Endothelial cell of hepatic sinusoid (primary cell): ENCODE measurements at regions not wholly inside any gene's neighbourhood (a gene's known extent, or its start where the extent isn't known, plus 50 kb on each side); places are given as distances from the start of the nearest gene placed in this dataset.
"Not testable (repeated sequence)": the region's sequence is repeated elsewhere in the genome, so short reads cannot be mapped to it uniquely, and the experiment has no call there.

ENCODE experiments used
- in situ Hi-C: cut with HindIII; loops from 2 replicates; pipeline ENCODE4 v1.10.0; 2017; ENCODE audit warnings: low sequenced_read_pairs

DNA sequence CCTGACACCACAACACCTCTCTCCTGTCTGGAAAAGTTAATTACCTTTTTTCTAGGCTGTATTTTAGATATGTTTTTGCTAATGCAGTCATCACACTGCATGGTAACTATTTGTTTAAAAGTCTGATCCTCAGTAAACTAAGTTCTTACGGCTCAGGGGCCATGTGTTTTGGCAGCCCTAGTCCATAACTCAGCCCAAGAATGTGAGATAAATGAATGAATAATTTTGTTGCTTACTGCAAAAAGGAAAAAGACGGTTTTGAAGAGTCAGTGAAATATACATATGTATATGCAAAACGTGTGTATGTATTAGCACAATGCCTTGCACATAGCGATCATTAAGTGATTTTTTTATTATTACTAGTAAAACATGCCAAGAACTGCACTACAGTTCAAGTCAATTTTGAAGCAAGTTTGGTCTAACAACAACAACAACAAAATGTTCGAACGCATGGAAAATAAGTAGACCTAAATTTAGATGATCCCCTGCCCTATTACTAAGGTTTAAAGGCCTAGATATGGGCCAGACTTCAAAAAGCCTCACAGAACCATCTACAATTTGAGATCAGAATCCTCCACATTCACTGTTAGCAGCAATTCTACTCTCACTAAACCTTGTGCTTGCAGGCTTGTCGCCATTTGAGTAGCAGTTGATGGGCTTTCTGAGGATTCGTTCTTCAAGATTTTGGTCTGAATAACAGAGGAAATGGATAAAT lies 140.0 kb downstream of the NDUFA12 start:
- in situ Hi-C loops, result no loop called here

DNA sequence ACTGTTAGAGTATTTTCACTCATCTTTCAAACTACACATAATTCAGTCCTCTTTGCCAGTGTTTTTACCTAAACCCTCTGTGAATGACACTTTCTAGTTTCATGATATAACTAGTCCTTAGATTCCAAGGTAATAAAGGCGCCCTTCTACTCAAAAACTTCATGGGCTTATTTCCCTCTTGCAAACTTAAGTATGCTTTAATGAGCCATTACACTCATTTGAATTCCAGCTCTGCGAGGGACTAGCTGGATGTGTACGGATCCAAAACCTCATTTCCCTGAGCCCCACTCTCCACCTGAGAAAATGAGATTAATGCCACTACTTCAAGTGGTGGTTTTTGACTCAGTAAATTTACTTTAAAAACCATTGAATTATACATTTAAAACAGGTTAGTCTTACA lies 141.1 kb downstream of the NDUFA12 start:
- in situ Hi-C loops, result no loop called here

DNA sequence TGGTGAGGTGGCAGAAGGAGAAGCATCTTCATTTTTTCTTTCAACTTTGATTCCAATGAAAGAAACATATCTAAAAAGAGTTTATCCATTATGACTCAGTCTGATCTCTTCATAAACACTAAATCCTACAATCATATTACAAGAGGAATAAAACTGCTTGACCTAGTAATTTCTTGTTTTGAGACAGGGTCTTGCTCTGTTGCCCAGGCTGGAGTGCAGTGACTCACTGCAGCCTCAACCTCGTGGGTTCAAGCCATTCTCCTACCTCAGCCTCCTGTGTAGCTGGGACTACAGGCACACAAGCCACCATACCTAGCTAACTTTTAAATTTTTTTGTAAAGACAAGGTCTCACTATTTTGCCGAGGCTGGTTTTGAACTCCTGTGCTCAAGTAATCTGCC lies 147.2 kb downstream of the NDUFA12 start:
- in situ Hi-C loops, result no loop called here

DNA sequence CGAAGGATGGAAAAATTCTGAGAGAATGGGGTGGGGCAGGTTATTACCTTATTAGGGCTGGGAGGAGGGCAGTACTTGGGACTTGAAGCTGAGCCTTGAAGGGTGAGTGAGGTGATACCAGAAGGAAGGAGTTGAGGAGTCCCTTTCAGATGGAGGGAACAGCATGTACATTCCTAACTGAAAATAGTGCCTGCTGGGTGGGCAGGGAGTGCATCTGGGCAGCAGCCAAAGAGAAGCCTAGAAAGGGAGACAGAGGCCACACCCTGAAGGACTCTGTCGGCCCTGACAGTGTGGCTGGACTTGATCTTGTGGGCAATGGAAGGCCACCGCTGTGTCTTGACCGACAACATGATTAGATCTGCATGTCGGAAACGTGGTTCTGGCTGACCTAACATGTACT lies 147.6 kb downstream of the NDUFA12 start:
- in situ Hi-C loops, result no loop called here

DNA sequence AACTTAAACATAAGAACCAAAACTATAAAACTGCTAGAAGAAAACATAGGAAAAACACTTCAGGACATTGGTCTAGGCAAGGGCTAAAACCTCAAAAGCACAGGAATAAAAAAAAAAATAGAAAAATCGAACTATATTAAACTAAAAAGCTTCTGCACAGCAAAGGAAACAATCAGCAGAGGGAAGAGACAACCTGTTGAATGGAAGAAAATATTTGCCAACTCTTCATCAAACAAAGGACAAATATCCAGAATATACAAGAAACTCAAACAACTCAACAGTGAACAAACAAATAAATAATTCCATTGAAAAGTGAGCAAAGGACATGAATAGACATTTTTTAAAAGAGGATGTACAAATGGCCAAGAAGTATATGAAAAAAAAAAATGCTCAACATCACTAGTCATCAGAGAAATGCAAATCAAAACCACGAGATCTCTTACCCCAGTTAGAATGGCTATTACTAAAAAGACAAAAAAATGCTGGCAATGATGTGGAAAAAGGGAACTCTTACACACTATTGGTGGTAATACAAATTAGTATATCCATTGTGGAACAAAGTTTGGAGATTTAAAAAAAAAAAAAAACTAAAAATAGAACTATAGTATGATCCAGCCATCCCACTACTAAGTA lies 152.0 kb downstream of the NDUFA12 start:
- in situ Hi-C loops, result no loop called here

DNA sequence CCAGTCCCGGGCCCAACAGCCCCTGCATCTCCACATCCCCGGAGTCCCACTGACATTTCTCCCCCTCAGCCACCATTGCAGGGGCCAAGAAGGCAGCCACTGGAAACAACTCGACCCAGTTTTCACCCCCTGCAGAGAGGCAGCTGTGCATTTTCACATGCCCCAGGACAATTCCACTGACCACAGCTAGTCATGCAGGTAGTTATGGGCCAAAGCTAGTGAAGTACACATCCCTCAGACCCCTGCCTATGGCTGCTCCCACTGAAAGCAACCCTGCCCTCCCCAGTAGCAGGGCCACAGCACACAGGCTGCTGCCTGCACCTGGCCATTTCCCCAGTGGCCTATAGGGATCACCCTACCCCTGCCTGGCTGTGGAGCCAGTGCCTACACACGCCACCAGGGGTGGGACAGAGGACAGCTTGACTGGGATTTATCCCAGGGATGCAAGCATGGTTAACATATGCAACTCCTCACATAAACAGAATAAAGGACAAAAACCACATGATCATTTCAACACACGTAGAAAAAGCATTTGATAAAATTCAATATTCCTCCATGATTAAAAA lies 154.0 kb downstream of the NDUFA12 start:
- in situ Hi-C loops, result no loop called here

DNA sequence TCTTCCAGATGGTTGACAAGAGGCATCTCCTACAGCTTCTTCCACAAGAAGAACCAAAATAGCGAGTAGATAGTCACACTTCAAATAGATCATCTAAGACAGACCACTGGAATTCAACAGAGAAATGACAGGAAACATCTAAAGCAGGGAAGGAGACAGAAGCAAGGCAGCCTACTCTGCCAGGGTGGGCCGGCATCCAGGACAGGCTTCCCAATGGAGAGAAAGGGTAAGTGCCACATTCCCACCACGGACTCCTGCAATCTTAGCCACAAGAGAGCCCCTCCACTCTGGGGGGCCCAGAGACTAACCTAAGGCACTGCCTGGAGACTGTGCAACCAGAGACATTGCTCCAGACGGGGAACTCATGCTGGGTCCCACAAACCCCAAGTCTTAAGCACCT lies 154.5 kb downstream of the NDUFA12 start:
- in situ Hi-C loops, result no loop called here

DNA sequence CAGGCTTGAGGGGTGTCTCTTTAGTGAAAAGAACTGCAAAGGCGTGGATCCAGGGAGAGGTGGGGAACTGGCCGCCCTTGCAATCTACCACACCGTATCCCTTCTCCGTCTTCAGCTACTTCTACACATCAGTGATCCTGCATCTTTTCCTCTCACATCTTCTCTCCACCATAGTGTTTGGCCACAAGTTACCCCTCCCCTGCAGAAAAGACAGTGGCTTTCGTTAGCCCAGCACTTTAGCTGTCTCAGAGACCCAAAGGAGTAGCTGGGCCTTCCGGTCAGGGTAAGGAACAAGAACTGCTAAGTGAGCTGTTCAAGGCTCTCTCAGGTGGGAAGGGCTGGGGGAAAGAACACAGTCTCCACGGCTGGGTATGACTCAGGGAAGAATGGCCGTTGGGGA lies 158.4 kb downstream of the NDUFA12 start:
- in situ Hi-C loops, result no loop called here

DNA sequence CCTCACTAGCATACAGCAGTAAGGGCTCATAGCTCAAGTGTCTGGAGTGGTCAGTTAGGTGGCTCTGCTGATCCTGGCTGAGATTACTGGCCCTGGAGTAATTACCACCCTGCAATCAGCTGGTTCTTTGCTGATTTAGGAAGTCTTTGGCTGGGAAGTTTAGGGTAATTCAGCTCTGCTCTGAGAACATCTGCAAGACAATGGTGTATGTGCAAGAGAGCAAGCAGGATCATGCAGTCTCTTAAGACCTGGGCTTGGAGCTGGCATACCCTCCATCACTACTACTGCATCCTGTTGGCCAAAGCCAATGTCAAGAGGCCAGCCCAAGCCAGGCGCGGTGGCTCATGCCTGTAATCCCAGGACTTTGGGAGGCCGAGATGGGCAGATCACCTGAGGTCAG lies 159.0 kb downstream of the NDUFA12 start:
- in situ Hi-C loops, result no loop called here

DNA sequence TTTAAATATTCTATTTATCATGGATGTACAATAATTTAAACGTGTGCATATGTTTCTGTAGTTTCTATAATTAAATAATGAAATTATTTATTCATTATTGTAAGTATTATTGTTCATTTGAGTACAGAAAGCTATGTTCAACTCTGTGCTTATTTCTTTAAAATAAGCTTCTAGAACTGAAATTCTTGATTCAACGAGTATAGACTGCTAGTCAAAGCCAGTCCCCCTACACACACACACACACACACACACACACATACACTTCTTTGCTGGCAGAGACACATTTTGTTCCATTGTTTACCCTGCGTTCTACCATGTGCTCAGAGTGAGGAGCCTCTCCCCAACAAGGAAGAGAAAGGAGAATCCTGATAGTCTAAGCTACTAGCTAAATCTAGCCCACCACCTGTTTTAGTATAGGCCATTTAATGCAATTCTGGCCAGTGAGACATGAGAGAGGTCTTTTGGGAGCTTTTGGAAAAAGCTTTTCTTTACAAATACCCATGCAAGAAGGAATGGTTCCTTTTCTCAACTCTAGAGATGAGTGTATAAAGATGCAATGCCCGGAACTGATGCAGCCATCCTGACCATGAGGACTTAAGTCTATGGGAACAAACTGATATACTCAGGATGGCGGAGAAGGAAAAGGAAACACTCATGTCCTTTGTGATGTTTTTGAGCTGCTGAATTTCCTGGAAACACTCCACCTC lies 161.4 kb downstream of the NDUFA12 start:
- in situ Hi-C loops, result no loop called here

DNA sequence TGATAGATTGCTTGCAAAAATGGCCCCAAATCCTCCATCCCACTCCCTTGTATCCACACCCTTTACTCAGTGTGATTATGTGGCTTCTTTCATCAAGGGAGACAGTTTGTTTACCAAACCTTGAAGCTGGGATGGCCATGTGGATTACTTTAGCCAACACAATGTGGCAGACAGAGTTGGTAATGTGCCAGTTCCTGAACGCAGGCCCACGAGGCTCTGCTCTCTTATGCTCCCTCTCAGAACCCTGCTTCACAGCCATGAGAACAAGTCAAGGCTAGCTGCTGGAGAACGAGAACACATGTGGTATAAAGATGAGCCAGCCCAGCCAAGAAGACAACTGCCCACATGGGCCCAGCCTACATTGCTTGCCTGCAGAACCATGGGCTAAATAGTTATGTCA lies 162.3 kb downstream of the NDUFA12 start:
- in situ Hi-C loops, result no loop called here

DNA sequence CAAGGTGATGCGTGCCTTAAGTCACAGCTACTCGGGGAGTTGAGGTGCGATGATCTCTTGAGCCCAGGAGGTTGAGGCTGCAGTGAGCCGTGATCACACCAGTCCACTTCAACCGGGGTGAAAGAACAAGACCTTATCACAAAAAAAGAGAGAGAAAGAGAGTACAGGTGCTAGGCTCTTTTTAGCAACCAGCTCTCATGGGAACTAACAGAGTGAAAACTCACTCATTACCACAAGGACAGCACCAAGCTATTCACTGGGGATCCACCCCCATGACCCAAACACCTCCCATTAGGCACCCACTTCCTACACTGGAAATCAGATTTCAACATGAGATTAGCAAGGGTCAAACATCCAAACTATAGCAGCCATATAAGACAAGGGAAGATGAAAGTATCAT lies 164.2 kb downstream of the NDUFA12 start:
- in situ Hi-C loops, result no loop called here

DNA sequence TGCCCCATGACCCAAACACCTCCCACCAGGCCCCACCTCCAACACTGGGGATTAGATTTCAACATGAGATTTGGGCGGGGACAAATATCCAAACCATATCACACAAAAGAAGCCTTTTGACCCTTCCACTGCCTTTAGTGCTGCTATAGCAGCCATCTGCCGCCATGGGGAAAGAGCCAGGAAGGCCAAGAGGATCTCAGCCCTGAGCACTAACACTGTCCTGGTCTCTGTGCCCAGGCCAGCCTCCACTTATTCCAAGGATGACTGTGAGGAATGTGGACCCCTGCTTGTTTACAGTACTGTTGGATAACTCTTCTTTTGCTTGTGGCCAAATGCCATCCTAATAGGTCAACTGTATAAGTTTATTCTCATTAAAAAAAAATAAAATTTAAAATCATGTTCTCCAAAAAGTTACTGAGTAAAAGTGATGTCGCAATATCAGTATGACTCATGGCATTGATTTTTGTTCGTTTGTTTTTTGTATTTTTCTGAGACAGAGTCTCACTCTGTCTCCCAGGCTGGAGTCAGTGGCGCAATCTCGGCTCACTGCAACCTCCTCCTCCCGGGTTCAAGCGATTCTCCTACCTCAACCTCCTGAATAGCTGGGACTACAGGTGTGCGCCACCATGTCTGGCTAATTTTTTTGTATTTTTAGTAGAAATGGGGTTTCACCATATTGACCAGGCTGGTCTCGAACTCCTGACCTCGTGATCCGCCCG lies 166.4 kb downstream of the NDUFA12 start:
- in situ Hi-C loops, result not testable (repeated sequence)

DNA sequence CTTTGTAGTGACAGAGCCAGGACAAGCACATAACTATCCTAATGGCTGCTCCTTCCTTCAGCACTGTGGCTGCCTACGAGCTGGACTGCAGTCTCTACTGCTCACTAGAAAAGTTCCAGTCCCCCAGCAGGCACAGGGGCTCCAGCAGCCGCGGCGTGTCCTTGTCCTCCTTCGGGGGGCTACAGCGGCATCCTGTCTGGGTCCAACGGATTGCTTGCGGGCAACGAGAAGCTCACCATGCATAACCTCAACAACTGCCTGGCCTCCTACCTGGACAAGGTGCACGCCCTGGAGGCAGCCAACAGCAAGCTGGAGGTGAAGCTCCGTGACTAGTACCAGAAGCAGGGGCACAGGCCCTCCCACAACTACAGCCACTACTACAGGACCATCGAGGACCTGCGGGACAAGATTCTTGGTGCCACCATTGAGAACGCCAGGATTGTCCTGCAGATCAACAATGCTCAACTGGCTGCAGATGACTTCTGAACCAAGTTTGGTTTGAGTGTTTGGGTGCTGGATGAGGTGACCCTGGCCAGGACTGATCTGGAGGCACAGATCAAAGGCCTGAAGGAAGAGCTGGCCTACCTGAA lies 169.4 kb downstream of the NDUFA12 start:
- in situ Hi-C loops, result loop anchor here (5.0 kb wide), 1 partner anchor 98 kb away; no protein-coding TSS in a partner anchor

DNA sequence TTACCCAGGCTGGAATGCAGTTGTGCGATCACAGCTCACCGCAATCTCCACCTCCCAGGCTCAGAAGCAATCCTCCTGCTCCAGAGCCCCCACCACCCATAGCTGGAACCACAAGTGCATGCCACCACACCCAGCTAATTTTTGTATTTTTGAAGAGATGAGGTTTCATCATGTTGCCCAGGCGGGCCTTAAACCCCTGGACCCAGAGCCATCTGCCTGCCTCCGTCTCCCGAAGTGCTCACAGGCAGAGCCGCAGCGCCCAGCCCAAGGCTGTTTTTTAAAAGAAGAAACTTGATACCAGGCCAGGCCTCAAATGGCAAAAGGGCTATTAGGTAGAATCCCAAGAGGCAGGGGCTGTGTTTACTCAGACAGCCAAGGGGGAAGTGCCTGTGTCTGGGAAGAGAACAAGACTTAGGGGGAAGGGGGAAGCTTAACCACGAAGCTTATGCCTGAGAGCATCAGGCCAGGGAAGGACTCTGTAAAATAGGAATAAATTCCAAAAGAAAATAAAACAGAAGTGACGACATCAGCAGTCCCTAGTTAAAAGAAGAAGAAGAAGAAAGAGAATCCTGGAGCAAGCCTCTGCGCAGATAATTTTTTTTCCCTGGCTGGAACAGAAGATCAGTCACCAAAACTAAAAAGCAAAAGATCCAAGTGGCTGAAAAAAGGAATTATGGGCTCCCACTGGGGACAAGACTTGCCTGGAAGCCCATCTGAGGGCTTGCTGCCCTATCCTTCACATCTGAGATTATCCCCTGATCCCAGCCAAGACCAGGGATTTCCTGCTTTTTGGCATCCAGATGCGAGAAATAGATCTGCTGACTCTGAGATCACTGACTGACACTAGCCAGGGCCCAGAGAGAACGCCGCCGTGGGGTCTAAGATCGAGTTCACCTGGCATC lies 170.5 kb downstream of the NDUFA12 start:
- in situ Hi-C loops, result loop anchor here (5.0 kb wide), 1 partner anchor 99 kb away; no protein-coding TSS in a partner anchor

DNA sequence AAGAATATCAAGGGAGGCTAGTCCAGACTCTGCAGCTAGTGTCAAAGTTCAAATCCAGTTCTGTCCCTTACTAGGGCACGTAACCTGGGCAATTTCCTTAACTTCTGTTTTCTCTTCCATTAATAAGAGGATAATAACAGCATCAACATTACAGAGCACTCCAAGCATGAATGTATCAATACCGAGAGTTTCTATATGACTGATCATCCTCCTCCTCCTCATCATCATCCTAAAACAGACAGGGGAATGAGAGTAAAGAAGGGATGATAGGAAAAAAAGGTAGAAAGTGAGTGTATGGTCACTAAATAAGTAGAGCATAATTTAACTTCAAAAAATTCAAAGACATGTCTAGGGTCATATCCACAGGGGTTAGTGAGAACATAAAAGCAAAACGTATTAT lies 171.4 kb downstream of the NDUFA12 start:
- in situ Hi-C loops, result loop anchor here (5.0 kb wide), 1 partner anchor 100 kb away; no protein-coding TSS in a partner anchor

DNA sequence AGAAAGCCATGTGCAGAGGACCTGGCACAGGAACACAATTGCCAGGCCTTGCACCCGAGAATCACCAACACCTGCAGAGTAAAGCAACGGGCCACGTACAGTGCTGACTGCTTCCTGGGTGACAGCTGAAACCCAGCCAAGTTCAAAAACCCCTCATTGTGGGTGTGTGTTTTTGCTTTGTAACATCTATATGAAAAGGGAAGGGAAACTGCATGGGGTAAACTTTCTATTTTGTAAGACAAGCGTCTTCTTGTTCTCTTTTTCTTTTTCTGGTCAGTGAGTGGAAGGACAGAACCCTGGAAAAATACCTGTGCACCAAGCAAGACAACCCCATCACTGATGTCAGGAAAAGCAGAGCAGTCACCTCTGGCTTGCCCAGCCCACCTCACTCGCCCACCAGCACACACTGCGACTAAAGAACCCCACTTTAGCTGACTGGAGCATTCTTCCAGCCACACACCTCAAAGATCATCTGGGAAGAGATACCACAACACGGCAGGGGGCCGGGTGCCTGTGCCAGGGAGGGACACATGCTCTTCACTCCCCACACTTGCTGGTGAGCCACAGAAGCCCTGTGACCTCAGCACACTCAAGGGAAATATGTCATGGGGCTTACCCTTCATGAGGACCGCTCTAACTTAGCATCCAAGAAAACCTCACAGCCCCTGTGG lies 172.3 kb downstream of the NDUFA12 start:
- in situ Hi-C loops, result loop anchor here (5.0 kb wide), 1 partner anchor 101 kb away; no protein-coding TSS in a partner anchor

DNA sequence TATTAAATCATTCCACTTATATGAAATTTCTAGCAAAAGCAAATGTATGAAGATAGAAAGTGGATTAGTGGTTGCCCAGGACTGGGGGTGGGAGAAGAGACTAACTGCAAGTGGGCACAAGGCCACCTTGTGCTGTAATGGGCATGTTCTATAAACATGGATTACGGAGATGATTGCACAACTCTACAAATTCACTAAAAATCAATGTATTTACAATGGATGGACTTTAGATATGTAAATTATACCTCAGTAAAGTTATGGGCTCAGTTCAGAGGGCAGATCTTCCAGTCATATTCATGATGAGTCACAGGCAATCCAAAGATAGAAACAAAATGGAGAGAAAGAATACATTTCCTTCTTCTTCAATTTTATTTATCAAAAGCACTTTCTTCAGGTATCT lies 173.9 kb downstream of the NDUFA12 start:
- in situ Hi-C loops, result no loop called here

DNA sequence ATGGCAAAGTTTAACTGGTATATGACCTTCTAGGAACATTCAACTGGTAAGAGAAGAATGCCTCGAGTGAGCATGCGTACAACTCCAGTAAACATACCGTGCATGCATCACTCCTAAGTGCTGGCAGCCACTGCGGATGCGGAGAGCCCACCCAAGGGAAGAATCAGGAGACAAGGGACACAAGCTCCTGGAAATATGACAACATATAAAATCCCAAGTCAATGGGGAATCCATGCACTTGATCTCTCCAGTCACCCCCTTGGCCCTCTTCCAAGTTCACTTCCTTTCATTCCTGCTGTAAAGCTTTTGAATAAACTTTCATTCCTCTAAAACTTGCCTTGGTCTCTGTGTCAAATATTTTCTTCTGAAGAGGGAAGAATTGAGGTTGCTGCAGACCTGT lies 168.7 kb upstream of the TMCC3 start:
- in situ Hi-C loops, result no loop called here
